COLO829 (cell line): ENCODE measurements at regions not wholly inside any gene's neighbourhood (a gene's known extent, or its start where the extent isn't known, plus 50 kb on each side); places are given as distances from the start of the nearest gene placed in this dataset.
"Not testable (repeated sequence)": the region's sequence is repeated elsewhere in the genome, so short reads cannot be mapped to it uniquely, and the experiment has no call there.

Source experiments
- DNase-seq: peaks from one replicate; pipeline ENCODE4 v3.0.0; 2012; ENCODE audit warnings: low spot score

GRCh38 chr5:117794847-117795246 lies 1193.5 kb downstream of the DTWD2 start:
- DNase-seq: no peak

DNA sequence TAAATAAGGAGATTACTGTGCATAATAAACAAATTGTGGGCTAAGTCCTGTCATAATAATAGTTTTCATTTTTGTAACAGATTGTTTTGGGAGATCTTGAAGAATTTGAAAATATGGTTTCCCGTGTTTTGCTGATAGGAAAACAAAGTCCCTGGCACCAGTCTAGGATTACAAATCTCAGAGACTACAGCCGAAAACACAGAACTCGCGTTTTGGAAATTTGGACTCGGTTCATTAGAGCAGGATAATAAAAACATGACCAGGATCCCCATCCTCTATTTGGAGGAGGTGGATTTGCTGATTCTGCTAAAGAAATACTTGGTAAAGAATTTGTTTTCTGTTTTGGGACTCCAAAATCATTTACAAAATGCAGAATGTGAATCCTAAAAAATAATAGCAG lies 1194.4 kb downstream of the DTWD2 start:
- no peak for DNase-seq

DNA sequence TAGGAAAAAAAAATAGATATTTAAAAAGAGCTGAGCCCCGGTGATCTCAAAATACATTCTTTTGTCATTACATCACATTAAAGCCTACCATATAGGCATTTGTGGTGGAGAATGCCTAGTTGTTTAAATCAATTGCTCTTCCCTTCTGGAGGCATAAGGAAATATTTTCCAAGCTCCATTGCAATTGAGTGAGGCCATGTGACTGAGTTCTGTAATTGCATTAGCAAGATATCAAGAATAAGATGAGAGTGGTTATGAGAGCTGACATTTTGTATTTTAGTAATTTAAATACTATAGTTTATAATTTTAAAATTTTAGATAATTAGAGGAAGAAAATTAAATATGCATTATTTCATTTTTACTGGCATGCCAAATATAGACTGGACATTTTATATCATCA lies 1195.9 kb downstream of the DTWD2 start:
- no peak for DNase-seq

DNA sequence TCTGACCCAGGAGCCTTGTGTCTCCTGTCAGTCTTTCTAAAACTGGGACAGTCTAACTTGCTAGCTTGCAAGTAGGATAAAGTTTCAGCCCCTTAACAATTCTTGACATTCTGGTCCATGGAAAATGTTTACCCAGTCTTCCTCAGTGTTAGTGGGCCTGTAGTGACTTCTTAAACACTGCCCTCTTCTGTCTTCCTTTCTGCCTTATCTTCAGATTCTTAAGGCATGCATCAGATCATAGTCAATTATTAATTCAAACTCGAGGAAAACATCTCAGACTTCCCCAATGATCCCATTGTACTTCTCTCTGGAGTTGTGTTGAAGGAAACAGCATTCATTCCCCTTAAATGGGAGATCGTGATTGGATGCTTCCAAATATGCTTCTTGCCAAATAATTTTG lies 1199.8 kb downstream of the DTWD2 start:
- DNase-seq: peak; percentile 0

DNA sequence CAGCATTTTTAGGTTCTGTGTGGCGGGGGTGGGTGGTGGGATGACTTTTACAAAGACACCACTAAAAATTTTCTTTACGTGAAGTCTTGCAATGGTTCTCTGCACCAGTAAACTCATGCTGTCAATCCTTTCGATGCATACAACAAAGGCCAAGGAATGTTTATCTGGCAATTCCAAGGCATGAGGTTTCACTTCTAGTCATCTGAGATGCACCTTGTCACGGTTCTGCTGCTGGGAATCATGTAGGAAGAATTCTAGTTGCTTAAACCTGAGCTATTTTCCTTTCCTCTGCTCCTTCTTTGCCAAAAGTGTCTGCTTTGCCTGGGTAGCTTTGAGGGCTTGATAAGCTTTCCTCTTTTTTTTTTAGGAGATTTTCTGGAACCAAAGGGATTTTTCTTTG lies 1204.5 kb upstream of the SEMA6A start:
- no peak for DNase-seq

DNA sequence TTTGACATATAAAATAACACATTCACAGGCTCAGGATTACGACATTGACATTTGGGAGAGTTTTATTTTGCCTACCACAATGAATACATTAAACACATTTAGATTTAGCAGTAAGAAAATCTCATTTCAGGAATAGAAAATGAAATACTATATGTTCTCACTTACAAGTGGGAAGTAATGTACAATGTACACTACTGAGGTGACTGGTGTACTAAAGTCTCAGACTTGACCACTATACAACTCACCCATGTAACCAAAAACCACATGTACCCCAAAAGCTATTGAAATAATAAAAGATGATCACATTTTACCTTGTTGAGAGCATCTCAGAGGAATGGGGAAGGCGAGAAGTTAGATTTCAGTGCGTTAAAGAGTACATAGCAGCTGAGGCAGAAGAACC lies 1202.4 kb upstream of the SEMA6A start:
- no peak for DNase-seq

- DNase-seq: no peak
Measured at GRCh38 chr5:117769877-117770276, 1195.3 kb upstream of the SEMA6A start.

GRCh38 chr5:117763271-117763670 lies 1188.6 kb upstream of the SEMA6A start:
- DNase-seq: no peak

- no peak for DNase-seq
Measured at GRCh38 chr5:117761186-117761585, 1186.6 kb upstream of the SEMA6A start.

DNA sequence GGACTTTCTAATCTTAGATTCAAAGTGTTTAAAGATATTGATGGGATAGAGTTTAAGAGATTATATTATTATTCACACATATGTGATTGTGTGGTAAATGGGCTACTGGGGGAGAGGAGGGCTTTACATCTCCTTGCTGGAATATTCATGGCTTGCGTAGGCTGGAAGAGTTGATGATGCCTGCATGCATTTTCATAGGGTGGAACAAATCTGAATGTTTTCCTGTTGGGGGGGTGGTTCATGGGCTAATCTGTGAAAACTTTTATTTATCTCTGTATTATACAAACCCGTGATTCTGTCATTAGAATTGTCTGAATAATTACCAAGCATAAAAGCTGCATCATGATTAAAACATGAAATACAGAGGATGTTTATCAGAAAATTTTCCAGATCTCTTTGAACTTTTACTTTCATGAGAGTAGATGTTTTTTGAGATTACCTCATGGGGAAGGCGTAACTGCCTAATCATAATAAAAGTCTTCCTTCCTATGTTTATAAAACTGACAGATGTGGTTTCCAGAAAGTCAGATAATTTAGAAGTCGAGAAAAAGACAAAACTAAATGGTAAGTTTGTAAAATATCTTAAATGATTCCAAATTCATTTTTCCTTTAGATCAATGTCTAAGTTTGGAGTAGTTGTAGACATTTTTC lies 1185.4 kb upstream of the SEMA6A start:
- no peak for DNase-seq

DNA sequence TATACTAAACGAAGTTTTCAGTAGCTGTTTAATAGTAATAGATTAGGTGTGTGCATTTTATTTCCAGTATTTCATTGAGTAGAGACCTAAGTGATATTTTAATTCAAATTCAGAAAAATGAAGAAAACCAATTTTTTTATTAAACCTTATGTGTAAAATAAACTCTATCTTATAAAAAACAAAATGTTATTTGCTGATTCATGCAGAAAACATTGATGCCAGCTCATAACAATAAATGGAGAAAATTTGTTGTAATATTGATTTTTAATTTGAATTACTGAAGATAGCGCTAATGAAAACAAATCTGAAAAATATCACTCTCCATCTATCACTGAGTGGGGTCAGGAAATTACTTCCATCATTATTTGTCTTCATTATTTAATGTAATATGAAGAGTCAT lies 1177.8 kb upstream of the SEMA6A start:
- DNase-seq: no peak

GRCh38 chr5:117748336-117748735 lies 1173.7 kb upstream of the SEMA6A start:
- no peak for DNase-seq

GRCh38 chr5:117743337-117743736 lies 1168.7 kb upstream of the SEMA6A start:
- DNase-seq: no peak

DNA sequence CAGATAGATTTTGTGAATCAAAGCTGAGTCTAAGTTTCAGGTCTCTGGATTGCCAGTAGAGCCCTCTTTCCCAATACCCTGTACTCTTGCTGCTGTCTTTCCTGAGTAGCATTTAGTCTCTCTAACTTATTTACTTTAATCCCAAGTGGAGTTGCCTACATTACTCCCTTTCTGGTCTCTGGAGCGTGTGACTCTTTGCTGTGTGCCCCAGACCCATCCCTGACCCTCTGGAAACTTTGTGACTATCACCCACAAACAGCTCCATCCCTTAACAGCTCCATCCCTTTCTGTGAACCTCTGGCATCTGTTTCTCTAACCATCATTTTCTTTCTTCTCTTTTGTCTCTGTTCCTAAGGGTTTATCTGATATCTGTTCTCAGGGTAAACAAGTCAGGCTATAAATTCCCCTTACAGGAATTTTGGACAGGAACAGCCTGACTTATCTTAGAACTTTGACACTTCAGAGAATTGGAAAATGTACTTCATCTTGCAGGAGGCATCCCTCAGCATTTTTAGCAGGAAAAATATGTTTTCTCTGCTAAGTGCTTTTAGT lies 1167.1 kb upstream of the SEMA6A start:
- no peak for DNase-seq

- DNase-seq: no peak
Measured at GRCh38 chr5:117740268-117740667, 1165.6 kb upstream of the SEMA6A start.

- no peak for DNase-seq
Measured at GRCh38 chr5:117738571-117738970, 1163.9 kb upstream of the SEMA6A start.

- DNase-seq: no peak
Measured at GRCh38 chr5:117736698-117737097, 1162.1 kb upstream of the SEMA6A start.

- DNase-seq: no peak
Measured at GRCh38 chr5:117734056-117734455, 1159.4 kb upstream of the SEMA6A start.

GRCh38 chr5:117733051-117733450 lies 1158.4 kb upstream of the SEMA6A start:
- no peak for DNase-seq

GRCh38 chr5:117732264-117732663 lies 1157.6 kb upstream of the SEMA6A start:
- DNase-seq: no peak

DNA sequence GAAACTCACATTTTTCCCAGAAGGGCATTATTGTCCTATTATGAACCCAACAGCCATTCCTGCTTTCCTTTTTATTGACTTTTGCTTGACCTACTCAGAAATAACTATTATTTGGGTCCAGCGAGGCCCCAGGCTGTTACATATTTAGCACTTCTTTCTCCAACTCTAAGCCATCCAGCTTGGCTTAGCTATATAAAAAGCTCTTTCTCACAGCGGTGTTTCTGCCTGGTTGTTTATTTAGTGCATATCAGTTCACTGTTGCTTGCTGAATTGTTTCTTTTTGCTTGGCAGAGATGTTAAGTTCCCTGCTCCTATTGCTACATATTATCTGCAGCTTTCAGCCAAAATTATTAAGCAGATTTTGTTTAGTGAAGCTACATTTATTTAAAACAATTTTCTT lies 1156.8 kb upstream of the SEMA6A start:
- no peak for DNase-seq

- DNase-seq: not testable (repeated sequence)
Measured at GRCh38 chr5:117720784-117721183, 1146.2 kb upstream of the SEMA6A start.

DNA sequence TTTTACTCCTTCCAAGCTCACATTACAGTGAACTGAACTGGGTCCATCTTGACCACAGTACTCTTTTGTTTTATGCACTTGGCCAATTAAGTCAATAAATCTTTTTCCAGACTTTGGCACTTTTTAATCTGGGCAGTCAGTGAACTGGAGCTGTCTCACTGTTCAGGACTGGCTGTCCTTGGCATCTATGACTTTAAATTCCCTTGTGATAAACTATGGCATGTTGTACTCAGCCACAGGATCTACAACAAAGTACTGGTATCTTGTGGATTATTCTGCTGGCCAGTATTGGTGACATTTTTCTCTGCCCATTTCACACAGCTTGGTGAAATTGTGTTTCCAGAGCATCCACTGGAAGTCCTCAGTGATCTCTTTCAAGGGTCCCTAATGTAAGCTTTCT lies 1144.8 kb upstream of the SEMA6A start:
- no peak for DNase-seq

DNA sequence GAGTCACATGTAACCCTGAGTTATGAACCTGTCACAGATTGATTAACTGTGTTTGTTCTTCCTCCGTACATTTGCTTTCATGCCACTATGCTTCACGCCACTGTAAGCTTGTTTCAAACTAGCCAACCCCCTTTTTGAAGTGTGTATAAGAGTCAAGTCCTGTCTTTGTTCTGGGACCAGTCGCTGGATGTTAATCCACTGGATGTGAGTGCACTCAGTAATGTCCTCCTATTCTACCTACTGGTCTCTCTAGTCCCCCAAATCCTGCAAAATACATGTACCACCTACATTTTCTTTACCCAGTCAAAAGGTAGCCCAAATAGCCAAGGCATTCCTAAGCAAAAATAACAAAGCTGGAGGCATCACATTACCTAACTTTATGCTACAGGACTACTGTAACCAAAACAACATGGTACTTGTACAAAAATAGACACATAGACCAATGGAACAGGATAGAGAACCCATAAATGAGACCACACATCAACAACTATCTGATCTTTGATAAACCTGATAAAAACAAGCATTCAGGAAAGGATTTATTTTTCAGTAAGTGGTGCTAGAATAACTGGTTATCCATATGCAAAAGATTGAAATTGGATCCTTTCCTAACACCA lies 1139.1 kb upstream of the SEMA6A start:
- DNase-seq: no peak
